ENCODE measurements at regions not wholly inside any gene's neighbourhood (a gene's known extent, or its start where the extent isn't known, plus 50 kb on each side); places are given as distances from the start of the nearest gene placed in this dataset.

- no peaks in the 10 kb centered on the region for H3K9me1 ChIP-seq (replicated peaks; ENCODE audit: control insufficient read depth, extremely low read depth, insufficient read depth, low read length)
- no peaks in the 10 kb centered on the region for H3K27me3 ChIP-seq (ENCODE audit: control insufficient read depth in 2 of 2, insufficient read depth in 2 of 2, low read length in 2 of 2)
- H4K20me1 ChIP-seq (replicated peaks; ENCODE audit: control insufficient read depth, extremely low read depth, insufficient read depth, low read length), result no peaks in the 10 kb centered on the region
- dilution Hi-C loops (cut with MboI; ENCODE audit: extremely low pct_ligation_motif_present, low sequenced_read_pairs) (no loop called here), intact Hi-C loops (cut with micrococcal nuclease) (no loop called here)
- H3K9ac ChIP-seq (replicated peaks; ENCODE audit: extremely low read depth, insufficient read depth, low read length), result no peak overlapping the region
- no peak overlapping the region for H3K4me3 ChIP-seq (replicated peaks in 1 of 3; ENCODE audit: insufficient read depth in 1 of 3, low read depth in 1 of 3, low read length in 3 of 3)
- no peak overlapping the region for H3K27ac ChIP-seq (ENCODE audit: insufficient read depth, low read depth, low read length)
- TF ChIP-seq MAX (IDR thresholded peaks at IDR 0.05; ENCODE audit: insufficient read depth, insufficient read length) (no peak), GATA2 (IDR thresholded peaks at IDR 0.05; ENCODE audit: insufficient read depth, insufficient read length, low read depth, low read length) (no peak), CTCF (IDR thresholded peaks at IDR 0.05; ENCODE audit: extremely low read depth in 1 of 2, insufficient read depth in 1 of 2, low read depth in 1 of 2, low read length in 2 of 2) (no peak), MYC (IDR thresholded peaks at IDR 0.05; ENCODE audit: low read depth, low read length) (no peak), JUN (IDR thresholded peaks at IDR 0.05; ENCODE audit: borderline replicate concordance, insufficient read depth, insufficient read length, low read depth) (no peak), FOS (IDR thresholded peaks at IDR 0.05; ENCODE audit: borderline replicate concordance, insufficient read depth, low read length) (no peak), POLR2A (IDR thresholded peaks at IDR 0.05; ENCODE audit: low read depth, low read length) (no peak), POLR2AphosphoS5 (IDR thresholded peaks at IDR 0.05; ENCODE audit: insufficient read depth, low read depth, low read length) (no peak), EZH2 (IDR thresholded peaks at IDR 0.05; ENCODE audit: borderline replicate concordance, low read depth, low read length, severe bottlenecking) (no peak)
- peaks cover 16% of the 10 kb centered on the region for H3K4me1 ChIP-seq (ENCODE audit: control insufficient read depth, extremely low read depth, insufficient read depth, low read length)
- H3K9me3 ChIP-seq (replicated peaks; ENCODE audit: control insufficient read depth, insufficient read depth, low read length), result no peaks in the 10 kb centered on the region
- no peak for FAIRE-seq
- BruUV-seq (replicated peaks), result no TSS peak
- ChIA-PET POLR2A (no interaction called here), CTCF (interaction anchor here (0.9 to 2.0 kb wide), 4 partner anchors 14 to 432 kb away, joined by 3 to 5 read pairs (median 4); no protein-coding TSS in a partner anchor)
- no peak overlapping the region for H3K4me2 ChIP-seq (ENCODE audit: insufficient read depth, low read length)
- DNase-seq (ENCODE audit: low read depth, low spot score), result no peak
- no peaks in the 10 kb centered on the region for H3K36me3 ChIP-seq (ENCODE audit: control insufficient read depth in 2 of 2, extremely low read depth in 1 of 2, insufficient read depth in 2 of 2, low read length in 2 of 2)
- no peak overlapping the region for H2AFZ ChIP-seq (ENCODE audit: low read depth, low read length)
- H3K79me2 ChIP-seq (ENCODE audit: control insufficient read depth, insufficient read depth, low read length), result no peaks in the 10 kb centered on the region
Measured at GRCh38 chr6:90372450-90372849, 75.8 kb upstream of the BACH2 start.

All from endothelial cell of umbilical vein (primary cell).